HG02852 (cell line): ENCODE measurements at regions not wholly inside any gene's neighbourhood (a gene's known extent, or its start where the extent isn't known, plus 50 kb on each side); places are given as distances from the start of the nearest gene placed in this dataset.
"Not testable (repeated sequence)": the region's sequence is repeated elsewhere in the genome, so short reads cannot be mapped to it uniquely, and the experiment has no call there.

Experiments
- ATAC-seq: cut with Tn5 transposase; IDR thresholded peaks from one replicate; pipeline ENCODE4 v1.9.1; 2021; ENCODE audit warnings: mild to moderate bottlenecking, moderate library complexity; ENCODE audit not compliant: unreplicated experiment

- ATAC-seq: no peak
These were observed 59.2 kb downstream of the C9orf50 start for GRCh38 chr9:129561594-129562281.

GRCh38 chr9:129560881-129561306 lies 60.0 kb downstream of the C9orf50 start:
- ATAC-seq: no peak

- ATAC-seq: no peak
These were observed 61.4 kb downstream of the C9orf50 start for GRCh38 chr9:129559506-129559881.

GRCh38 chr9:129558551-129559505 lies 62.1 kb downstream of the C9orf50 start:
- ATAC-seq: no peak

- no peak for ATAC-seq
These were observed 62.8 kb downstream of the C9orf50 start for GRCh38 chr9:129558063-129558550.

- no peak for ATAC-seq
These were observed 63.5 kb downstream of the C9orf50 start for GRCh38 chr9:129557192-129558036.

- ATAC-seq: no peak
These were observed 64.3 kb downstream of the C9orf50 start for GRCh38 chr9:129556491-129557191.

GRCh38 chr9:129555512-129556215 lies 65.2 kb downstream of the C9orf50 start:
- ATAC-seq: no peak

- no peak for ATAC-seq
These were observed 66.3 kb downstream of the C9orf50 start for GRCh38 chr9:129554649-129555048.

- no peak for ATAC-seq
These were observed 67.6 kb downstream of the C9orf50 start for GRCh38 chr9:129553277-129553676.

- ATAC-seq: no peak
These were observed 68.8 kb downstream of the C9orf50 start for GRCh38 chr9:129552064-129552463.

GRCh38 chr9:129551393-129551973 lies 69.4 kb downstream of the C9orf50 start:
- ATAC-seq: no peak

GRCh38 chr9:129550977-129551376 lies 69.9 kb downstream of the C9orf50 start:
- ATAC-seq: not testable (repeated sequence)

GRCh38 chr9:129550199-129550839 lies 70.6 kb downstream of the C9orf50 start:
- ATAC-seq: no peak

- ATAC-seq: no peak
These were observed 71.2 kb downstream of the C9orf50 start for GRCh38 chr9:129549684-129550083.

GRCh38 chr9:129549139-129549538 lies 71.8 kb downstream of the C9orf50 start:
- ATAC-seq: no peak

- no peak for ATAC-seq
These were observed 72.2 kb downstream of the C9orf50 start for GRCh38 chr9:129548571-129549135.

GRCh38 chr9:129547869-129548570 lies 72.9 kb downstream of the C9orf50 start:
- ATAC-seq: no peak
